Esophagus muscularis mucosa (tissue), 3 donors: ENCODE measurements at regions not wholly inside any gene's neighbourhood (a gene's known extent, or its start where the extent isn't known, plus 50 kb on each side); places are given as distances from the start of the nearest gene placed in this dataset.

Experiments used
- CTCF ChIP-seq, 3 experiments: fragments of 200-600 bp in 2 of 3; fragments of 450-650 bp in 1 of 3; sonication (generic) in 2 of 3; IDR thresholded peaks; one replicate each; pipeline ENCODE4 v1.5.1; 2017 to 2019; ENCODE audit warnings: antibody characterized with exemption in 3 of 3, mild to moderate bottlenecking in 2 of 3, moderate library complexity in 1 of 3
- POLR2A ChIP-seq: fragments of 450-650 bp; IDR thresholded peaks from one replicate; pipeline ENCODE4 v1.6.1; 2017; ENCODE audit warnings: antibody characterized with exemption, moderate library complexity, mild to moderate bottlenecking, low read depth

GRCh38 chr16:86042393-86042792, 143.4 kb downstream of the IRF8 start:
- TF ChIP-seq CTCF (IDR thresholded peaks at IDR 0.05) (no peak), POLR2A (no peak)
